K562 (cell line): ENCODE measurements at regions not wholly inside any gene's neighbourhood (a gene's known extent, or its start where the extent isn't known, plus 50 kb on each side); places are given as distances from the start of the nearest gene placed in this dataset.

Experiments used
- CHD7 ChIP-seq: fragments of 200-600 bp; sonication (generic); IDR thresholded peaks from one replicate; pipeline ENCODE4 v1.6.1; 2012; ENCODE audit warnings: mild to moderate bottlenecking, low read depth, low read length, inconsistent platforms
- CTCF ChIP-seq, 3 experiments: IDR thresholded peaks in 2 of 3; conservative IDR thresholded peaks in 1 of 3; 2 replicates each; pipeline ENCODE4 v1.5.1; 2011 to 2012; ENCODE audit warnings: low read length in 3 of 3, mild to moderate bottlenecking in 3 of 3, control low read depth in 2 of 3, improper control_type of control experiment in 1 of 3, inconsistent platforms in 1 of 3, low read depth in 1 of 3, mixed read lengths in 1 of 3, moderate library complexity in 1 of 3; ENCODE audit not compliant: insufficient read depth in 2 of 3
- GABPB2 ChIP-seq: fragments of 250-450 bp; sonication (Bioruptor Pico); conservative IDR thresholded peaks from 2 replicates; pipeline ENCODE4 v1.5.1; 2021; ENCODE audit warnings: mild to moderate bottlenecking
- JUND ChIP-seq, 2 experiments: IDR thresholded peaks; 2 replicates in 1 of 2; 3 replicates in 1 of 2; pipeline ENCODE4 v1.6.1; 2011; ENCODE audit warnings: borderline replicate concordance in 2 of 2, low read depth in 2 of 2, low read length in 2 of 2, improper control_type of control experiment in 1 of 2, missing biosample characterization in 1 of 2, missing genetic modification characterization in 1 of 2, missing genetic modification reagents in 1 of 2
- LARP7 ChIP-seq: fragments of 450-650 bp; IDR thresholded peaks from 2 replicates; pipeline ENCODE4 v1.6.1; 2016
- POLR2A ChIP-seq: fragments of 450-650 bp; conservative IDR thresholded peaks from 2 replicates; pipeline ENCODE4 v1.6.1; 2016
- PREB ChIP-seq: sonication (generic); formaldehyde crosslinking; IDR thresholded peaks from 2 replicates; pipeline ENCODE4 v1.8.1; 2023; ENCODE audit warnings: mild to moderate bottlenecking, missing genetic modification reagents
- TARDBP ChIP-seq: fragments of 450-650 bp; IDR thresholded peaks from 2 replicates; pipeline ENCODE4 v1.6.1; 2016
- ZC3H4 ChIP-seq: sonication (generic); formaldehyde crosslinking; IDR thresholded peaks from 2 replicates; pipeline ENCODE4 v1.9.0; 2021; ENCODE audit warnings: missing genetic modification reagents, borderline replicate concordance

- TF ChIP-seq ZC3H4 (CRISPR knock-in tag) = no peak
- no peak for TF ChIP-seq PREB (CRISPR knock-in tag)
- TF ChIP-seq CTCF (IDR thresholded peaks at IDR 0.05 in 2 of 3, conservative IDR thresholded peaks at IDR 0.05 in 1 of 3; ENCODE audit: insufficient read depth in 2 of 3, low read depth in 1 of 3, low read length in 3 of 3) = no peak
- no peak for TF ChIP-seq POLR2A
- no peak for TF ChIP-seq TARDBP
- no peak for TF ChIP-seq JUND (IDR thresholded peaks at IDR 0.05; ENCODE audit: borderline replicate concordance, low read depth, low read length)
- no peak for TF ChIP-seq JUND (tag; IDR thresholded peaks at IDR 0.05; ENCODE audit: borderline replicate concordance, low read depth, low read length)
- TF ChIP-seq LARP7 = no peak
- TF ChIP-seq GABPB2 = no peak
- TF ChIP-seq CHD7 = no peak
Observed at GRCh38 chr1:83762039-83762365, 236.9 kb downstream of the TTLL7 start.
